ENCODE measurements at regions not wholly inside any gene's neighbourhood (a gene's known extent, or its start where the extent isn't known, plus 50 kb on each side); places are given as distances from the start of the nearest gene placed in this dataset.

DNA sequence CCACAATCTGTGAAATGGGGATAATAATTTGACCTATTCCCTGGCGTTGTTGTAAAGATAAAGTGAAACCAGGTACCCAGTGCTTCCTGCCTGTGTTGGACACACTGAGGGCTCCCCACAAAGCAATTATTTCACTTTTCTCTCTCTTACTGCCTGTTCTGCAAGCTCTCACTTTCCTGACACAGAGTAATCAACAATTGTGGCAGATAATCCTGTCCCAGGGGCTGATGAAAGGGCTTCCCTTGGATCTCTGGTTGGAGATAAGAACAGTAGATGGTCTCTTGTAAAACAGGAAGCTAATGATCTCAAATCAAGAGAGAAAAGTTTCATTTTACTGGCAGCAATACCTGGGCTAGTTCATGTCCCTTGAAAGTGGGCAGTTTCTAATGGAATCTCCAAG lies 190.4 kb upstream of the EPHA4 start:
- no peak overlapping the region for H2AFZ ChIP-seq (ENCODE audit: low read depth, low read length)
- WGBS (ENCODE audit: insufficient coverage, low coverage, missing lambda C conversion rate): 0% methylated on average over 1 of the region's 1 CpG
- CTCF ChIA-PET (ENCODE audit: low intra/inter-chr PET ratio): no interaction called here
- TF ChIP-seq, protein P1, sequence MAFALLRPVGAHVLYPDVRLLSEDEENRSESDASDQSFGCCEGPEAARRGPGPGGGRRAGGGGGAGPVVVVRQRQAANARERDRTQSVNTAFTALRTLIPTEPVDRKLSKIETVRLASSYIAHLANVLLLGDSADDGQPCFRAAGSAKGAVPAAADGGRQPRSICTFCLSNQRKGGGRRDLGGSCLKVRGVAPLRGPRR (CRISPR knock-in tag; IDR thresholded peaks at IDR 0.05): no peak
- TF ChIP-seq, protein P2, sequence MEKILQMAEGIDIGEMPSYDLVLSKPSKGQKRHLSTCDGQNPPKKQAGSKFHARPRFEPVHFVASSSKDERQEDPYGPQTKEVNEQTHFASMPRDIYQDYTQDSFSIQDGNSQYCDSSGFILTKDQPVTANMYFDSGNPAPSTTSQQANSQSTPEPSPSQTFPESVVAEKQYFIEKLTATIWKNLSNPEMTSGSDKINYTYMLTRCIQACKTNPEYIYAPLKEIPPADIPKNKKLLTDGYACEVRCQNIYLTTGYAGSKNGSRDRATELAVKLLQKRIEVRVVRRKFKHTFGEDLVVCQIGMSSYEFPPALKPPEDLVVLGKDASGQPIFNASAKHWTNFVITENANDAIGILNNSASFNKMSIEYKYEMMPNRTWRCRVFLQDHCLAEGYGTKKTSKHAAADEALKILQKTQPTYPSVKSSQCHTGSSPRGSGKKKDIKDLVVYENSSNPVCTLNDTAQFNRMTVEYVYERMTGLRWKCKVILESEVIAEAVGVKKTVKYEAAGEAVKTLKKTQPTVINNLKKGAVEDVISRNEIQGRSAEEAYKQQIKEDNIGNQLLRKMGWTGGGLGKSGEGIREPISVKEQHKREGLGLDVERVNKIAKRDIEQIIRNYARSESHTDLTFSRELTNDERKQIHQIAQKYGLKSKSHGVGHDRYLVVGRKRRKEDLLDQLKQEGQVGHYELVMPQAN (IDR thresholded peaks at IDR 0.05; ENCODE audit: borderline replicate concordance): no peak
- TF ChIP-seq ZNF184 (CRISPR knock-in tag; IDR thresholded peaks at IDR 0.05): no peak
- TF ChIP-seq NFIX (CRISPR knock-in tag; IDR thresholded peaks at IDR 0.05; ENCODE audit: low read depth): no peak
- TF ChIP-seq GATAD2A (IDR thresholded peaks at IDR 0.05): no peak
- no peak for TF ChIP-seq ZNF165 (CRISPR knock-in tag; IDR thresholded peaks at IDR 0.05; ENCODE audit: borderline replicate concordance)
- TF ChIP-seq, protein P3, sequence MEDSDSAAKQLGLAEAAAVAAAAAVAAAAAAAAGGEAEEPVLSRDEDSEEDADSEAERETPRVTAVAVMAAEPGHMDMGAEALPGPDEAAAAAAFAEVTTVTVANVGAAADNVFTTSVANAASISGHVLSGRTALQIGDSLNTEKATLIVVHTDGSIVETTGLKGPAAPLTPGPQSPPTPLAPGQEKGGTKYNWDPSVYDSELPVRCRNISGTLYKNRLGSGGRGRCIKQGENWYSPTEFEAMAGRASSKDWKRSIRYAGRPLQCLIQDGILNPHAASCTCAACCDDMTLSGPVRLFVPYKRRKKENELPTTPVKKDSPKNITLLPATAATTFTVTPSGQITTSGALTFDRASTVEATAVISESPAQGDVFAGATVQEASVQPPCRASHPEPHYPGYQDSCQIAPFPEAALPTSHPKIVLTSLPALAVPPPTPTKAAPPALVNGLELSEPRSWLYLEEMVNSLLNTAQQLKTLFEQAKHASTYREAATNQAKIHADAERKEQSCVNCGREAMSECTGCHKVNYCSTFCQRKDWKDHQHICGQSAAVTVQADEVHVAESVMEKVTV (CRISPR knock-in tag; IDR thresholded peaks at IDR 0.05): no peak
- TF ChIP-seq STAT5B (CRISPR knock-in tag; IDR thresholded peaks at IDR 0.05): no peak
- no peak for TF ChIP-seq SMARCA5 (IDR thresholded peaks at IDR 0.05)
- TF ChIP-seq, protein P4, sequence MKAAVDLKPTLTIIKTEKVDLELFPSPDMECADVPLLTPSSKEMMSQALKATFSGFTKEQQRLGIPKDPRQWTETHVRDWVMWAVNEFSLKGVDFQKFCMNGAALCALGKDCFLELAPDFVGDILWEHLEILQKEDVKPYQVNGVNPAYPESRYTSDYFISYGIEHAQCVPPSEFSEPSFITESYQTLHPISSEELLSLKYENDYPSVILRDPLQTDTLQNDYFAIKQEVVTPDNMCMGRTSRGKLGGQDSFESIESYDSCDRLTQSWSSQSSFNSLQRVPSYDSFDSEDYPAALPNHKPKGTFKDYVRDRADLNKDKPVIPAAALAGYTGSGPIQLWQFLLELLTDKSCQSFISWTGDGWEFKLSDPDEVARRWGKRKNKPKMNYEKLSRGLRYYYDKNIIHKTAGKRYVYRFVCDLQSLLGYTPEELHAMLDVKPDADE (conservative IDR thresholded peaks at IDR 0.05; ENCODE audit: control insufficient read depth, low read depth, low read length): no peak
- TF ChIP-seq, protein P5, sequence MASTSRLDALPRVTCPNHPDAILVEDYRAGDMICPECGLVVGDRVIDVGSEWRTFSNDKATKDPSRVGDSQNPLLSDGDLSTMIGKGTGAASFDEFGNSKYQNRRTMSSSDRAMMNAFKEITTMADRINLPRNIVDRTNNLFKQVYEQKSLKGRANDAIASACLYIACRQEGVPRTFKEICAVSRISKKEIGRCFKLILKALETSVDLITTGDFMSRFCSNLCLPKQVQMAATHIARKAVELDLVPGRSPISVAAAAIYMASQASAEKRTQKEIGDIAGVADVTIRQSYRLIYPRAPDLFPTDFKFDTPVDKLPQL (IDR thresholded peaks at IDR 0.05; ENCODE audit: extremely low read depth, insufficient read length): no peak

More for the DNA sequence above, 190.4 kb upstream of the EPHA4 start:
- Histone ChIP-seq H3K27ac (ENCODE audit: extremely low read depth, low read depth, low read length) (no peak overlapping the region), H4K20me1 (replicated peaks; ENCODE audit: control insufficient read depth, insufficient read depth, low read length) (no peaks in the 10 kb centered on the region), H3K9ac (ENCODE audit: insufficient read depth in 1 of 2, low read depth in 2 of 2, low read length in 2 of 2) (no peak overlapping the region), H3K4me3 (no peak overlapping the region), H3K79me2 (ENCODE audit: control insufficient read depth, insufficient read depth, low read length) (no peaks in the 10 kb centered on the region), H3K36me3 (ENCODE audit: control insufficient read depth, insufficient read depth, low read length) (no peaks in the 10 kb centered on the region), H3K9me1 (ENCODE audit: control insufficient read depth, insufficient read depth, low read length) (no peaks in the 10 kb centered on the region), H3K27me3 (ENCODE audit: control insufficient read depth in 2 of 2, insufficient read depth in 2 of 2, low read length in 2 of 2) (no peaks in the 10 kb centered on the region), H3K4me2 (ENCODE audit: insufficient read depth, low read length) (no peak overlapping the region), H3K9me3 (replicated peaks; ENCODE audit: control insufficient read depth, insufficient read depth, low read depth, low read length) (no peaks in the 10 kb centered on the region), H3K4me1 (replicated peaks in 1 of 2; ENCODE audit: control insufficient read depth in 2 of 2, insufficient read depth in 2 of 2, low read length in 2 of 2) (no peaks in the 10 kb centered on the region)
- ATAC-seq: no peak
- in situ Hi-C loops (cut with MboI): no loop called here
- no peak for FAIRE-seq
- DNase-seq (ENCODE audit: extremely low read depth in 1 of 4, low spot score in 3 of 4): no peak
- POLR2A ChIA-PET: no interaction called here
- BruUV-seq (replicated peaks): no TSS peak
- intact Hi-C loops (cut with micrococcal nuclease): no loop called here

All from K562 (cell line).